OCI-LY1 (cell line): ENCODE measurements at regions not wholly inside any gene's neighbourhood (a gene's known extent, or its start where the extent isn't known, plus 50 kb on each side); places are given as distances from the start of the nearest gene placed in this dataset.

Experiments
- EZH2 ChIP-seq: fragments of 200-600 bp; sonication (generic), shearing (Covaris generic); IDR thresholded peaks from 2 replicates; pipeline ENCODE4 v1.8.0; 2017; ENCODE audit warnings: borderline replicate concordance, mixed run types, mild to moderate bottlenecking, antibody characterized with exemption, low read length, moderate library complexity, mixed read lengths
- TF ChIP-seq, protein P1 (sequence below): fragments of 200-600 bp; sonication (generic), shearing (Covaris generic); IDR thresholded peaks from 2 replicates; pipeline ENCODE4 v1.5.1; 2017; ENCODE audit warnings: mild to moderate bottlenecking, antibody characterized with exemption, low read length, moderate library complexity, mixed read lengths

DNA sequence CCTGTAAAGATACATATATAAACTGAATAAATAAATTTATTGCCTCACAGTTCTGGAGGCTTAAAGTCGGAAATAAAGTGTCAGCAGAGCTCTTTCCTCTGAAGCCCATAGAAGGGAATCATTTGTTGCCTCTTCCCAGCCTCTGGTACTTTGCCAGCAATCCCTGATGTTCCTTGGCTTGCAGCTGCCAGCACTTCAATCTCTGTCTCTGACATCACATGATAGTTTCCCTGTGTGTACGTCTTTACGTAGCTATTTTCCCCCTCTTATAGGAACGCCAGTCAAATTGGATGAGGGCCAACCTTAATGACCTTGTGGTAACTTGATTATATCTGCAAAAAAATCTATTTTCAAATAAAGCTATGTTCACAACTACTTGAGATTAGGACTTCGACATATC lies 250.9 kb downstream of the LIG4 start:
- TF ChIP-seq, protein P1, sequence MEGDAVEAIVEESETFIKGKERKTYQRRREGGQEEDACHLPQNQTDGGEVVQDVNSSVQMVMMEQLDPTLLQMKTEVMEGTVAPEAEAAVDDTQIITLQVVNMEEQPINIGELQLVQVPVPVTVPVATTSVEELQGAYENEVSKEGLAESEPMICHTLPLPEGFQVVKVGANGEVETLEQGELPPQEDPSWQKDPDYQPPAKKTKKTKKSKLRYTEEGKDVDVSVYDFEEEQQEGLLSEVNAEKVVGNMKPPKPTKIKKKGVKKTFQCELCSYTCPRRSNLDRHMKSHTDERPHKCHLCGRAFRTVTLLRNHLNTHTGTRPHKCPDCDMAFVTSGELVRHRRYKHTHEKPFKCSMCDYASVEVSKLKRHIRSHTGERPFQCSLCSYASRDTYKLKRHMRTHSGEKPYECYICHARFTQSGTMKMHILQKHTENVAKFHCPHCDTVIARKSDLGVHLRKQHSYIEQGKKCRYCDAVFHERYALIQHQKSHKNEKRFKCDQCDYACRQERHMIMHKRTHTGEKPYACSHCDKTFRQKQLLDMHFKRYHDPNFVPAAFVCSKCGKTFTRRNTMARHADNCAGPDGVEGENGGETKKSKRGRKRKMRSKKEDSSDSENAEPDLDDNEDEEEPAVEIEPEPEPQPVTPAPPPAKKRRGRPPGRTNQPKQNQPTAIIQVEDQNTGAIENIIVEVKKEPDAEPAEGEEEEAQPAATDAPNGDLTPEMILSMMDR: no peak
- no peak for TF ChIP-seq EZH2
